ENCODE measurements at regions not wholly inside any gene's neighbourhood (a gene's known extent, or its start where the extent isn't known, plus 50 kb on each side); places are given as distances from the start of the nearest gene placed in this dataset.
"Not testable (repeated sequence)": the region's sequence is repeated elsewhere in the genome, so short reads cannot be mapped to it uniquely, and the experiment has no call there.

GRCh38 chr15:88995449-88995848, 82.3 kb upstream of the MFGE8 start:
- DNase-seq (ENCODE audit: low read depth), result no peak

GRCh38 chr15:88997531-88997930, 84.4 kb upstream of the MFGE8 start:
- DNase-seq (ENCODE audit: low read depth), result no peak

GRCh38 chr15:88998980-88999713, 86.0 kb upstream of the MFGE8 start:
- no peak for DNase-seq (ENCODE audit: low read depth)

DNA sequence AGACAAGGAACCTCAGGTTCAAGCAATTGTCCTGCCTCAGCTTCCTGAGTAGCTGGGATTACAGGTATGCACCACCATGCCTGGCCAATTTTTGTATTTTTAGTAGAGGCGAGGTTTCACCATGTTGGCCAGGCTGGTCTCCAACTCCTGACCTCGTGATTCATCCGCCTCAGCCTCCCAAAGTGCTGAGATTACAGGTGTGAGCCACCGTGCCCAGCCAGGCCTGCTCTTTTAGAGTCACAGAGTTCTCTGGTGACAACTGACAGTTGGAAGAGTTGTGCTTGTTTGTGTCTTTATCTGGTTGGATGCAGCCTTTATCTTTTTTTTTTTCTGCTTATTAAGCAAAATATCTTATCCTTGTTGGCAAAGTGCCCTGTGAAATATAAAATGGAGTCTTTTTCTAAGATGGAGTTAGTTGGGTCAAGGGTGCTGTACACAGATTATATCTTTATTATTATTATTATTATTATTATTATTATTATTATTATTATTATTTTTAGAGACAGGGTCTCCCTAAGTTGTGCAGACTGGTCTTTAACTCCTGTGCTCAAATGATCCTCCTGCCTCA, 86.5 kb upstream of the ABHD2 start:
- DNase-seq (ENCODE audit: low read depth), result not testable (repeated sequence)

- DNase-seq (ENCODE audit: low read depth), result peak; percentile 49
These were observed 85.9 kb upstream of the ABHD2 start for GRCh38 chr15:89002281-89002761.

DNA sequence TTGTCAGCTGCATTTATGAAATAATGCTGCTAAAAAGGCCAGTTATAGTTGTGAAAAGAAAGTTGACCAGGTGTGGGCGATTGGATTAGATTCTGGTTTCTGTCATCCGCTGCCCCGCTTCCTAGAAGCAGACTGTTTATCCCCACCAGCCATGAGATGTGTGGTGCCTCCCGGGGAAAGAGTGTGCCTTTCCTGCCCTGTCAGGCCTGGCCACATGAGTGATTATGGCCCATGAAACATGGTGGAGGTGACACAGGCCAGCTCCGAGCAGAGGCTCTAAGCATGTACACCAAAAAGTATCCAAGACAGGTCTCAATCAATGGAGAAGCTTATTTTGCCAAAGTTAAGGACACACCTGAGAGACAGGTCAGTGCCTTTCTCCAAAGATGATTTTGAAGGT, 85.4 kb upstream of the ABHD2 start:
- DNase-seq (ENCODE audit: low read depth), result no peak

DNA sequence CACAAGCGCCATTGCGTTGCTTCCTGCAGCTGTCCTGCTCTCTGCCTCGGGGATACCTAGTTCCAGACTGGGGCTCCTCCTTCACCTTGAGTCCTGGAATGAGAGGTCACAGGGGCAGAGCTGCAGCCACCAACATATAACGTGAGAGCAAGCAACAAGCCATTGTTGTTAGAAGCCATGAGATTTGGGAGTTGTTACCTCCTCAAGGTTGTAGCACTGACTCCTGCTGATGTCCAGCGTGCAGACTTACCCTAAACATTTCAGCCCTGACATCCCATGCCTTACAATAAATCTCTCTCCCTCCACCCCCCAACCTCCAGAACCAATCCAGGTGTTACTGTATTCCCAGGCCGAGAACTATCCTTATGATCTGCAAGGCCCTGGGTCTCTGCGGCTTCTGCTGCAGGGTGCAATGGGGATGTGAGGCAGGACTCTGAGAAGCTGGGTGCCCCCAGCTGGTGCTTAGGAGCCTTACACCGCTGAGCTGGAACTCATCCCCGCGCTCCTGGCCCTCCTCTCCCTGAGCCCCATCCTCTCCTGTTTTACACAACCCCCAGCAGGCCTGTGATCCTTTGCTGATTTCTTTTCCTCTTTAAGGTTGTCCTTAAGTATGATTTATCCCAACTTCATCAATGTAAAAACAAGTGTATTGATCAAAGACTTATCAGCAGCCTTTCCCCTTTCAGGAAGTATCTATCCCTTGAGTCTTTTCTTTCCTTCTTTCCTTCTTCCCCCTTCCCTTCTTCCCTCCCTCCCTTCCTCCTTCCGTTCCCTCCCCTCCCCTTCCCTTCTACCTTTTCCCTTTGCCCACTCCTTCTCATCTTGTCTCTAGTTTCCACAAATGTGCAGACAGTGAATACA, 84.2 kb upstream of the ABHD2 start:
- no peak for DNase-seq (ENCODE audit: low read depth)

DNA sequence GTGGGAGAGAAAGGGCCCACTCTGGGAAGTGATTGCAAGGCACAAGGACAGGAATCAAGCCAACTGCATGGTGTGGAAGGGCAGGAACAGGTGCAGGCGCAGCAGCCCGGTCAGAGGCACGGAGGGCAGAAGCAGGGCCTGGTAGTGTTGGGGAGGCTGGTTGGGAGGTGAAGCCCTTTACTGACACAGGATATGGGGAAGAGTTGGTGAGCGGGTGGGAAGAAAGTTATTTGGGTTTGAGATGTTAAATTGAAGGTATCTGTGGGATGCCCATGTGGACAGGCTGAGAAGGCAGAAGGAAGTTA, 83.6 kb upstream of the ABHD2 start:
- no peak for DNase-seq (ENCODE audit: low read depth)

GRCh38 chr15:89007527-89007926, 80.7 kb upstream of the ABHD2 start:
- DNase-seq (ENCODE audit: low read depth), result not testable (repeated sequence)

- DNase-seq (ENCODE audit: low read depth), result no peak
These were observed 80.3 kb upstream of the ABHD2 start for GRCh38 chr15:89007989-89008388.

DNA sequence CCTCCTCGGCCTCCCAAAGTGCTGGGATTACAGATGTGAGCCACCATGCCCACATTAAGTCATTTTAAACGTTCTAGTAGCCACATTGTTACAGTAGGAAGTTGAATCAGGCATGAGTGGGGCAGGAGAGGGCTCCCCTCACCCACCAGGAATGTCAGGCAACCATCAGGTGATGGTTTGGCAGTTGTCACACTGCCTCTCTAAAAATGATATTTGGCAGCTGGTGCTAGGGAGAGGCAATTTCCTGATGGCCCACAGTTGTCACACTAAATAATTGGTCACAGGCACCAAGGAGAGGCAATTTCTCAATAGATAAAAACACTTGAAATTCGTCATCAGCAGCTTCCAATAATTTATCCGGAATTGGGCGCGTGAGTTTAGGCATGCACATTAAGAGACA, 79.2 kb upstream of the ABHD2 start:
- DNase-seq (ENCODE audit: low read depth), result no peak

DNA sequence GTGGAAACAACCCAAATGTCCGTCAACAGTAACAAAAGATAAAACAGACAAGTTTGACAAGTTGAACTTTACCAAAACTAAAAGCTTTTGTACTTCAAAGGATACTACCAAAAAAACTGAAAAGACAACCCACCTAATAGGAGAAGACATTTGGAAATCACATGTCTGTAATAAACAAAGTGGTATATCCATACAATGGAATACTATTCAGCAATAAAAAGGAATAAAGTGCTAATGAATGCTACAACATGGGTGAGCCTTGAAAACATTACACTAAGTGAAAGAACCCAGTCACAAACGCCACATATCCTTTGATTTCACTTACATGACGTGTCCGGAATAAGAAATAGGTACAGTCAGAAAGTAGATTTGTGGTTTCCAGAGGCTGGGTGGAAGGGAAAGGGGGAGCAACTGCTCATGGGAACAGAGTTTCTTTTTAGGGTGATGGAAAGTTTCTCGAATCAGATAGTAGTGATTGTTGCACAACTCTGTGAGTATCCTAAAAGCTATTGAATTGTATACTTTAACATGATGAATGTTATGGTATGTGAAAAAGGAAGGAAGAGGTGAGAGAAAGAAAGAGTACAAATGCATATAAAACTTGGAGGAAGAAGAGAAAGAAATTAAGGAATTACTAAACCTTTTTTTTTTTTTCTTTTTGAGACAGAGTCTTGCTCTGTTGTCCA, 72.7 kb upstream of the ABHD2 start:
- no peak for DNase-seq (ENCODE audit: low read depth)

GRCh38 chr15:89016549-89017041, 71.7 kb upstream of the ABHD2 start:
- no peak for DNase-seq (ENCODE audit: low read depth)

GRCh38 chr15:89017370-89018066, 70.7 kb upstream of the ABHD2 start:
- peak; percentile 42 for DNase-seq (ENCODE audit: low read depth)

DNA sequence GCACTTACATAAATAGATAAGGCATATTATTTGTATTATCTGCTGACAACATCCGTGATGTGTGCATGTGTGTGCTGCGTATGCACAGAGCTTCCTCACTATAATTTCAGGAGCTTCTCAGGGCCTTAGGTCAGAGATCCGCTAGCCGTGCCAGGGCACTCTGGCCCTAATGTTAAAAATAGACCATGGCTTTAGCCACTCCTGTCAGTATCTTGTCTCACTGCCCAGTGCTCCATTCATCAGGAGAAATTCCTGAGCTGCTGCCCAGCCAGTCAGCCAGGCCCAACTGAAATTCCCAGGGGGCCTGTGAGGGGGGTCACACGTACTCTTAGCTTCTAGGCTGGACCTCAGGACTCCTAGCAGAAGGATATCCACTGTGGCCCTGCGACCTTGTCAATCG, 70.0 kb upstream of the ABHD2 start:
- DNase-seq (ENCODE audit: low read depth), result no peak

DNA sequence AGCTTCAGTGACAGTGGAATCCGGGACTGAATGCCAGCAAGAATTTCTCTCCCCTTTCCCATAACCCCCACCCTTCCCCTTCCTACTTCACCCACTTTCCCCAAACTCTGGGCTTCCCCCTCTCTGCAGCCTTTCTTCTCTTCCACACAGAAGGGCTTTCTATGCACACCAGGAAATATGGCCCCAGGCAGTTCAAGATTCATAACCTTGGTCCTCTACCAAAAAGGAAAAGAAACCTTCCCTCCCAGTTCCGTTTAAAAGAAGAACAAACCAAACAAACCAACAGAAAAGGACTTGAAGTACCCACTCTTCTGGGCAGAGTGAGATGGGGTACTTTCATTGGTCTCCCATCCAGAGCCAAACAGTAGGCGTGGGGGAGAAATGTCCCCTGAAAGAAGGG, 68.8 kb upstream of the ABHD2 start:
- DNase-seq (ENCODE audit: low read depth), result no peak

DNA sequence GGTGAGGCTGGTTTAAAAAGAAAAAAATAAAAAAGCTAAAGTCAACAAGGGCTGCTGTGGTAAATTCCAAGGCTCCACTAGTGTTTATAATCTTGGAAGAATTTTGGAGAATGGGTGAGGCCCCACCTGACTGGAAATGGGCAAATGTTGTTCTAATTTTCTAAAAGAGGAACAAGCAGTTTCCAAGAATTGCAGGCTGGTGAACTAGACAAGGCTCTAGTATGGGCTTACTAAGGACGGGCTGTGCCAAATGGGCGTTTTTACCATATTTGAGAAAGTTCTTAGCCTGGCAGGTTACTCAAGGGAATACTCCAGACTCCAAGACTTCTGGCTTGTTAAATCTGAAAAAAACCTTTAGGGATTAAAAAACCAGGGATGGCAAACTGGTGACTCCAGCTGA, 67.0 kb upstream of the ABHD2 start:
- no peak for DNase-seq (ENCODE audit: low read depth)

GRCh38 chr15:89021886-89022285, 66.4 kb upstream of the ABHD2 start:
- not testable (repeated sequence) for DNase-seq (ENCODE audit: low read depth)

- DNase-seq (ENCODE audit: low read depth), result no peak
These were observed 64.8 kb upstream of the ABHD2 start for GRCh38 chr15:89023311-89023961.

GRCh38 chr15:89024418-89024817, 63.8 kb upstream of the ABHD2 start:
- DNase-seq (ENCODE audit: low read depth), result no peak

DNA sequence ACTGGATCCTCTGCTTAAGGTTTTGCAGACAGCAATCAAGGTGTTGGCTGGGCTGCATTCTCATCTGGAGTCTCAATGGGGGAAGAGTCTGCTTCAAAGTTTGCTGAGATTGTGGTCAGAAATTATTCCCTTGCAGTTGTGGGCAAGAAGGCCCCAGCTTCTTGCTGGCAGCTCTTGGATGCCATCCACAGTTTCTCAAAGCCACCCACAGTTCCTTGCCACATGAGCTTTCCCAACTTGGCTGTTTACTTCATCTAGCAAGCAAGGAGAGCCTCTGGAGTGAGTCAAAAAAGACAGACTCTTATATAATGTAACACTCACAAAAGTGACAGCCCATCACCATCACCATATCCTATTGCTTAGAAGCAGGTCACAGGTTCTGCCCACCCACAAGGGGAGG, 62.1 kb upstream of the ABHD2 start:
- no peak for DNase-seq (ENCODE audit: low read depth)
